ENCODE measurements at regions not wholly inside any gene's neighbourhood (a gene's known extent, or its start where the extent isn't known, plus 50 kb on each side); places are given as distances from the start of the nearest gene placed in this dataset.

DNA sequence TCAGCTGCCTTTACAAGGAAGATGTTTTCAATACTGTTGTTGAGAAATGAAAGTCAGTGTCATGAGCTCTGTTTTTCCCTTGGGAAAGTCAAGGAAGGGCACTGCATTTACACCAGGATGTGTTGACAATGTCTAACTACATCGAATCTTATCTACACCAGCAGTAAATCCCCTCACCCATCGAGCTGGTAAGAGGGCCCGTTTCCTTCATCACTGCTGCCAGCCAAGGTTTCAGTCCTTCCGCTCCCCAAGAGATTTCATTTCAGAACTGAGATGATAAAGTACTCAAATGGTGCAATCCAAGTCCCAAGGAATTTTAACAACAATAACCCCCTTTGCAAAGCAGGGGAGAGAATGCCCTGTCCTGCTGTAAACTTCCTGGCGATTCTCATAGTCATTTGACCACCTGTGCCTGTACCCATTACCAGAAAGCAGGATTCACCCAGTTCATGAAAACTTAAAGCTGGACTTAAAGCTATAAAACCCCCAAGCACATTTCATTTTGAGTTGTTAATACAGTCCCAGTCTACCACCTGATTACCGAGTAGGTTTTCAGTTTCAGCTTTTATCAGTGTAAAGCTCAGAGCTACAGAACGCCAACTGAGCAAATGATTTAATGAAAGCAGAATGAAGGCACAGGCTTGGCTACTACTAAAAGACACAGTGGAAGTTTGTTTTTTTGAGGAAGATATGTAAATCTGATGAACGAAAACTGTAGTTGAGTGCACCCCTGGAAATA lies 122.5 kb upstream of the TAB2 start:
- POLR2A ChIA-PET = no interaction called here

GRCh38 chr6:149196091-149196490 lies 121.4 kb upstream of the TAB2 start:
- TF ChIP-seq ARNT (IDR thresholded peaks at IDR 0.05) = no peak
- no peak for TF ChIP-seq CTBP1 (IDR thresholded peaks at IDR 0.05; ENCODE audit: borderline replicate concordance)
- TF ChIP-seq ZNF384 (IDR thresholded peaks at IDR 0.05) = no peak
- TF ChIP-seq SP1 (IDR thresholded peaks at IDR 0.05) = no peak
- no peak for DNase-seq (ENCODE audit: extremely low spot score)
- ChIA-PET CTCF (no interaction called here), POLR2A (no interaction called here)

More for the DNA sequence above, 122.5 kb upstream of the TAB2 start:
- TF ChIP-seq TARDBP (IDR thresholded peaks at IDR 0.05) (no peak), SUZ12 (IDR thresholded peaks at IDR 0.05) (no peak), FOXA1 (IDR thresholded peaks at IDR 0.05) (no peak), L3MBTL2 (conservative IDR thresholded peaks at IDR 0.05) (no peak), LEF1 (IDR thresholded peaks at IDR 0.05; ENCODE audit: borderline replicate concordance) (no peak), CTBP1 (IDR thresholded peaks at IDR 0.05; ENCODE audit: borderline replicate concordance) (no peak), ARNT (IDR thresholded peaks at IDR 0.05) (no peak), HDGF (IDR thresholded peaks at IDR 0.05; ENCODE audit: borderline replicate concordance) (no peak), SP1 (IDR thresholded peaks at IDR 0.05) (no peak), ELF4 (IDR thresholded peaks at IDR 0.05) (no peak)
- no peak for DNase-seq (ENCODE audit: extremely low spot score)
- CTCF ChIA-PET = no interaction called here

- ChIA-PET CTCF (no interaction called here), POLR2A (no interaction called here)
- DNase-seq (ENCODE audit: extremely low spot score) = no peak
- TF ChIP-seq FOXM1 (IDR thresholded peaks at IDR 0.05; ENCODE audit: borderline replicate concordance) (no peak), LEF1 (IDR thresholded peaks at IDR 0.05; ENCODE audit: borderline replicate concordance) (no peak), ARNT (IDR thresholded peaks at IDR 0.05) (no peak), ZNF384 (IDR thresholded peaks at IDR 0.05) (no peak), SUZ12 (IDR thresholded peaks at IDR 0.05) (no peak), NFRKB (IDR thresholded peaks at IDR 0.05) (no peak), BHLHE40 (IDR thresholded peaks at IDR 0.05; ENCODE audit: borderline replicate concordance) (no peak), HDGF (IDR thresholded peaks at IDR 0.05; ENCODE audit: borderline replicate concordance) (no peak), SP1 (IDR thresholded peaks at IDR 0.05) (no peak), CTBP1 (IDR thresholded peaks at IDR 0.05; ENCODE audit: borderline replicate concordance) (no peak), FOXK2 (IDR thresholded peaks at IDR 0.05) (no peak), TARDBP (IDR thresholded peaks at IDR 0.05) (no peak)
- TF ChIP-seq, protein P1, sequence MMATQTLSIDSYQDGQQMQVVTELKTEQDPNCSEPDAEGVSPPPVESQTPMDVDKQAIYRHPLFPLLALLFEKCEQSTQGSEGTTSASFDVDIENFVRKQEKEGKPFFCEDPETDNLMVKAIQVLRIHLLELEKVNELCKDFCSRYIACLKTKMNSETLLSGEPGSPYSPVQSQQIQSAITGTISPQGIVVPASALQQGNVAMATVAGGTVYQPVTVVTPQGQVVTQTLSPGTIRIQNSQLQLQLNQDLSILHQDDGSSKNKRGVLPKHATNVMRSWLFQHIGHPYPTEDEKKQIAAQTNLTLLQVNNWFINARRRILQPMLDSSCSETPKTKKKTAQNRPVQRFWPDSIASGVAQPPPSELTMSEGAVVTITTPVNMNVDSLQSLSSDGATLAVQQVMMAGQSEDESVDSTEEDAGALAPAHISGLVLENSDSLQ (IDR thresholded peaks at IDR 0.05) = no peak
Observed at GRCh38 chr6:149197482-149197881, 120.0 kb upstream of the TAB2 start.

DNA sequence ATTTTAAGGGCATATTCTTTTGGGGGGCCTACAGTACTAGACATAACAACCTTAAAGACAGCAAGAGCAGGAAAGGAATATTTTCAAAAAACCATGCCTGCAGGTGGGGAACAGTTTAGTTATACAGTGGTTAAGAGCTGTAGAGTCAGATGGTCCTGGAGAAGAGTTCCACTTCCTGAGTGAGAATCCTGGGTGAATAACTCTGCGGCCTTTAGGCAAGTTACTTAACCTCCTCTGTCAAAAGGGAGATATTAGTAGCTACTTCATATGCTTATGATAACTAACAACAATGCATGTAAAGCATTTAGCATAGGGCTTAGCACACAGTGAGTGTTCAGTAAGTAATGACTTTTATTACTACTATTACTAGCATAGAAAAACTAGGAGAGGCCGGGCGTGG lies 119.2 kb upstream of the TAB2 start:
- DNase-seq (ENCODE audit: extremely low spot score) = no peak
- TF ChIP-seq BHLHE40 (IDR thresholded peaks at IDR 0.05; ENCODE audit: borderline replicate concordance) (no peak), ARNT (IDR thresholded peaks at IDR 0.05) (no peak), NFRKB (IDR thresholded peaks at IDR 0.05) (no peak), ZNF384 (IDR thresholded peaks at IDR 0.05) (no peak), CTBP1 (IDR thresholded peaks at IDR 0.05; ENCODE audit: borderline replicate concordance) (no peak), FOXM1 (IDR thresholded peaks at IDR 0.05; ENCODE audit: borderline replicate concordance) (no peak), HDGF (IDR thresholded peaks at IDR 0.05; ENCODE audit: borderline replicate concordance) (no peak), ELF4 (IDR thresholded peaks at IDR 0.05) (no peak), SUZ12 (IDR thresholded peaks at IDR 0.05) (no peak), L3MBTL2 (conservative IDR thresholded peaks at IDR 0.05) (no peak), SP1 (IDR thresholded peaks at IDR 0.05) (no peak), TARDBP (IDR thresholded peaks at IDR 0.05) (no peak), FOXK2 (IDR thresholded peaks at IDR 0.05) (no peak)
- TF ChIP-seq, protein P1 (IDR thresholded peaks at IDR 0.05) = no peak
- ChIA-PET CTCF (no interaction called here), POLR2A (no interaction called here)

DNA sequence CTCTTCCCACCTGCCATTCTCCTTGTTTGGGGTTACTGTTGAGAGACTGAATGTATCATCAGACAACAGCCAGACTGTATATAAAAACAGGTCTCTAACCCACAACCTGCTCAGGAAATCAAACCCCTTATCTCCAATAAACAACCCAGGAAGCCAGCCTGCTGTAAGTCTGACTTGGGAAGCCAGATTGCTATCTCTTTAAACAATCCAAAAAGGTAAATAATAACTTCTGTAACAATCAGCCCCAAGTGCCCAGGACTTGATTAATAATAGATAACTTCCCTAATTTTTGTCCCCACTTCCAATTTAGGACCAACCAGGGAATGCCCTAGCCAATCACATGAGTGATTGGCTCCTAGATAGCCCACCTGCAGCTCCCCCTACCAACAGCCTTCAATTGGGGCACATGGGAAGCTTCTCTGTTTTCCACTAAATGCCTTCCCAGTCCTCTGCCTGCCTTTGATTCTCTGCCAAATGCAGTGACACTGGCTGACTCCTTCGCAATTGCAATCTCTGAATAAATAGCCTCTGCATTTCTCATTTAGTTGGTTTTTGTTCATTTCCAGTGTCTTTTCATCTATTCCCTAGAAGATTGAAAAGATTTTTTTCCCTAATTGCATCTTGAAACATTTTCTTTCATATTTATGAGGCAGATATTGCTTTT lies 117.1 kb upstream of the TAB2 start:
- TF ChIP-seq FOXM1 (IDR thresholded peaks at IDR 0.05; ENCODE audit: borderline replicate concordance) = no peak
- no peak for TF ChIP-seq SUZ12 (IDR thresholded peaks at IDR 0.05)
- TF ChIP-seq FOXA1 (IDR thresholded peaks at IDR 0.05) = no peak
- TF ChIP-seq FOXK2 (IDR thresholded peaks at IDR 0.05) = no peak
- TF ChIP-seq ARNT (IDR thresholded peaks at IDR 0.05) = no peak
- TF ChIP-seq NFRKB (IDR thresholded peaks at IDR 0.05) = no peak
- no peak for TF ChIP-seq BHLHE40 (IDR thresholded peaks at IDR 0.05; ENCODE audit: borderline replicate concordance)
- no peak for TF ChIP-seq LEF1 (IDR thresholded peaks at IDR 0.05; ENCODE audit: borderline replicate concordance)
- no peak for TF ChIP-seq CTBP1 (IDR thresholded peaks at IDR 0.05; ENCODE audit: borderline replicate concordance)
- TF ChIP-seq HDGF (IDR thresholded peaks at IDR 0.05; ENCODE audit: borderline replicate concordance) = no peak
- CTCF ChIA-PET = interaction anchor here (1.6 kb wide), 1 partner anchor 10 kb away, joined by 4 read pairs; no protein-coding TSS in a partner anchor
- no peak for DNase-seq (ENCODE audit: extremely low spot score)
- POLR2A ChIA-PET = no interaction called here

- TF ChIP-seq L3MBTL2 (conservative IDR thresholded peaks at IDR 0.05) = no peak
- TF ChIP-seq SP1 (IDR thresholded peaks at IDR 0.05) = no peak
- TF ChIP-seq ELF4 (IDR thresholded peaks at IDR 0.05) = no peak
- TF ChIP-seq ZNF384 (IDR thresholded peaks at IDR 0.05) = no peak
- no peak for TF ChIP-seq ARNT (IDR thresholded peaks at IDR 0.05)
- TF ChIP-seq, protein P1 (IDR thresholded peaks at IDR 0.05) = no peak
- TF ChIP-seq LEF1 (IDR thresholded peaks at IDR 0.05; ENCODE audit: borderline replicate concordance) = no peak
- TF ChIP-seq NFRKB (IDR thresholded peaks at IDR 0.05) = no peak
- no peak for TF ChIP-seq FOXM1 (IDR thresholded peaks at IDR 0.05; ENCODE audit: borderline replicate concordance)
- TF ChIP-seq CTBP1 (IDR thresholded peaks at IDR 0.05; ENCODE audit: borderline replicate concordance) = no peak
- TF ChIP-seq FOXK2 (IDR thresholded peaks at IDR 0.05) = no peak
- POLR2A ChIA-PET = no interaction called here
- CTCF ChIA-PET = no interaction called here
- DNase-seq (ENCODE audit: extremely low spot score) = no peak
Observed at GRCh38 chr6:149201068-149201655, 116.3 kb upstream of the TAB2 start.
